ENCODE measurements at regions not wholly inside any gene's neighbourhood (a gene's known extent, or its start where the extent isn't known, plus 50 kb on each side); places are given as distances from the start of the nearest gene placed in this dataset.
"Not testable (repeated sequence)": the region's sequence is repeated elsewhere in the genome, so short reads cannot be mapped to it uniquely, and the experiment has no call there.

GRCh38 chr6:4242601-4243000, 107.2 kb upstream of the ECI2 start:
- no peak overlapping the region for H3K4me3 ChIP-seq (ENCODE audit: low read depth, low read length)
- ChIA-PET CTCF (interaction anchor here (1.0 kb wide), 2 partner anchors 11 to 30 kb away, joined by 3 read pairs; no protein-coding TSS in a partner anchor), POLR2A (no interaction called here)
- no peaks in the 10 kb centered on the region for H3K36me3 ChIP-seq (ENCODE audit: control insufficient read depth, insufficient read depth, low read length)
- DNase-seq (ENCODE audit: low read depth), result no peak
- peaks cover 2% of the 10 kb centered on the region; the same call in 1 of the 2 replicates for H3K27me3 ChIP-seq (ENCODE audit: control insufficient read depth, insufficient read depth, low read length)
- TF ChIP-seq CTCF (IDR thresholded peaks at IDR 0.05; ENCODE audit: insufficient read depth, low read depth, low read length), result no peak

GRCh38 chr6:4240148-4240547, 104.8 kb upstream of the ECI2 start:
- H3K27me3 ChIP-seq (ENCODE audit: control insufficient read depth, insufficient read depth, low read length), result peaks cover 2% of the 10 kb centered on the region; the same call in 1 of the 2 replicates
- H3K36me3 ChIP-seq (ENCODE audit: control insufficient read depth, insufficient read depth, low read length), result no peaks in the 10 kb centered on the region
- CTCF ChIA-PET, result no interaction called here
- DNase-seq (ENCODE audit: low read depth), result no peak
- POLR2A ChIA-PET, result no interaction called here
- no peak for TF ChIP-seq CTCF (IDR thresholded peaks at IDR 0.05; ENCODE audit: insufficient read depth, low read depth, low read length)
- H3K4me3 ChIP-seq (ENCODE audit: low read depth, low read length), result no peak overlapping the region

- CTCF ChIA-PET, result interaction anchor here (1.6 kb wide), 1 partner anchor 15 kb away, joined by 8 read pairs; no protein-coding TSS in a partner anchor
- no peaks in the 10 kb centered on the region for H3K36me3 ChIP-seq (ENCODE audit: control insufficient read depth, insufficient read depth, low read length)
- H3K4me3 ChIP-seq (ENCODE audit: low read depth, low read length), result no peak overlapping the region
- DNase-seq (ENCODE audit: low read depth), result no peak
- peaks cover 3% of the 10 kb centered on the region; the same call in 1 of the 2 replicates for H3K27me3 ChIP-seq (ENCODE audit: control insufficient read depth, insufficient read depth, low read length)
- TF ChIP-seq CTCF (IDR thresholded peaks at IDR 0.05; ENCODE audit: insufficient read depth, low read depth, low read length), result no peak
- POLR2A ChIA-PET, result no interaction called here
Measured at GRCh38 chr6:4225161-4225872, 89.9 kb upstream of the ECI2 start.

GRCh38 chr6:4224067-4224978, 88.9 kb upstream of the ECI2 start:
- no peak for DNase-seq (ENCODE audit: low read depth)
- ChIA-PET POLR2A (no interaction called here), CTCF (interaction anchor here (1.6 kb wide), 1 partner anchor 14 kb away, joined by 8 read pairs; no protein-coding TSS in a partner anchor)
- TF ChIP-seq CTCF (IDR thresholded peaks at IDR 0.05; ENCODE audit: insufficient read depth, low read depth, low read length), result no peak
- peaks cover 3% of the 10 kb centered on the region; the same call in 1 of the 2 replicates for H3K27me3 ChIP-seq (ENCODE audit: control insufficient read depth, insufficient read depth, low read length)
- no peaks in the 10 kb centered on the region for H3K36me3 ChIP-seq (ENCODE audit: control insufficient read depth, insufficient read depth, low read length)
- no peak overlapping the region for H3K4me3 ChIP-seq (ENCODE audit: low read depth, low read length)

GRCh38 chr6:4220558-4220957, 85.2 kb upstream of the ECI2 start:
- DNase-seq (ENCODE audit: low read depth), result peak; percentile 41
- Histone ChIP-seq H3K36me3 (ENCODE audit: control insufficient read depth, insufficient read depth, low read length) (no peaks in the 10 kb centered on the region), H3K27me3 (ENCODE audit: control insufficient read depth, insufficient read depth, low read length) (peaks cover 4% of the 10 kb centered on the region; the same call in 1 of the 2 replicates), H3K4me3 (ENCODE audit: low read depth, low read length) (no peak overlapping the region)
- ChIA-PET CTCF (no interaction called here), POLR2A (no interaction called here)
- TF ChIP-seq CTCF (IDR thresholded peaks at IDR 0.05; ENCODE audit: insufficient read depth, low read depth, low read length), result no peak

GRCh38 chr6:4218619-4219317, 83.4 kb upstream of the ECI2 start:
- POLR2A ChIA-PET; H3K27me3 ChIP-seq (ENCODE audit: control insufficient read depth, insufficient read depth, low read length); CTCF ChIA-PET; H3K36me3 ChIP-seq (ENCODE audit: control insufficient read depth, insufficient read depth, low read length); H3K4me3 ChIP-seq (ENCODE audit: low read depth, low read length); DNase-seq (ENCODE audit: low read depth): not testable (repeated sequence)
